UCSD-AML1 (cell line): ENCODE measurements at regions not wholly inside any gene's neighbourhood (a gene's known extent, or its start where the extent isn't known, plus 50 kb on each side); places are given as distances from the start of the nearest gene placed in this dataset.
"Not testable (repeated sequence)": the region's sequence is repeated elsewhere in the genome, so short reads cannot be mapped to it uniquely, and the experiment has no call there.

Experiments
- DNase-seq: peaks from one replicate; lab custom pipeline; 2025; ENCODE audit not compliant: unreplicated experiment; lab: John Stamatoyannopoulos, UW

DNA sequence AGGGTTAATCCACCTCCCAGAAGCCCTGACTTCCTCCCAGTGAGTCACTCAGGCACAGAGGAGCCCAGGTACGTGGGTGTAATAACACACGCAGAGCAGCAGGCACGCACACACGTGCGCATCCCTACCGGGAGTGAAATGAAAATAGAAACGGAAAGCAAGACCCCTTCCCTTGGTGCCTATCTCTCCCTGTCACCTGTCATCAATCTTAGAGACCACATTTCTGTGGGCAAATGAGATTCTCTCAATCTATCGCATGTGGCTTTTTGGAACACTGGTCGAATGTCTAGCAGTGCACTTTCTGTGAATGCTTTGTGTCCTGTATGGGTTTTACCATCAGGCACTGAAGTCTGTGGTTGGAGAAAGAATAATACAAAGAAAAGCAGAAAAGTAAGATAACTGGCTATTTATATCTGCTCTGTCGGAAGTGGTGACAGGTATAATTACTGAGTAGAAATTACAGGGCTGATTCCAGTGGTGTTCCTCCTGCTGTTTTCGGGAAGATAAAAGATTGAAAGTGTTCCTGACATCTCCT lies 137.7 kb upstream of the GRIA1 start:
- DNase-seq, result peak; percentile 14

GRCh38 chr5:153357493-153358112 lies 132.9 kb upstream of the GRIA1 start:
- no peak for DNase-seq

- DNase-seq, result no peak
These were observed 132.0 kb upstream of the GRIA1 start for GRCh38 chr5:153358315-153358976.

DNA sequence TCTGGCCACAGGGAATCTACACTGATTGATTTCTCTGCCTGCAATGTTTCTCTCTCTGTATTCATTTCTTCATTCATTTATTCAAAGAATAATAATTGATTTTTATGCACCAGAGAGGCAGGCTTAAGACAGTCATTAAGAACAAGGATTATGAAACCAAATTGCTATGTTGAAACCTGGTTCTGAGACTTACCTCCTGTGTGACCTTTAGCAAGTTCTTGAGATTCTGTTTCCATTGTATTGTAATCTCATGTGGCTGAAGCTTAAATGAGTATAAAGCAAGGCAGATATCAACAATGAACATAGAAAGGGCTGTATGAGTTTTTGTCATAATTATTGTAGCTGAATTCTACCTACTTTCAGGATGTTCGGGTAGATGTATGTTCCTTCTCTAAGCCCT lies 129.6 kb upstream of the GRIA1 start:
- DNase-seq, result no peak

- no peak for DNase-seq
These were observed 128.6 kb upstream of the GRIA1 start for GRCh38 chr5:153361735-153362409.

DNA sequence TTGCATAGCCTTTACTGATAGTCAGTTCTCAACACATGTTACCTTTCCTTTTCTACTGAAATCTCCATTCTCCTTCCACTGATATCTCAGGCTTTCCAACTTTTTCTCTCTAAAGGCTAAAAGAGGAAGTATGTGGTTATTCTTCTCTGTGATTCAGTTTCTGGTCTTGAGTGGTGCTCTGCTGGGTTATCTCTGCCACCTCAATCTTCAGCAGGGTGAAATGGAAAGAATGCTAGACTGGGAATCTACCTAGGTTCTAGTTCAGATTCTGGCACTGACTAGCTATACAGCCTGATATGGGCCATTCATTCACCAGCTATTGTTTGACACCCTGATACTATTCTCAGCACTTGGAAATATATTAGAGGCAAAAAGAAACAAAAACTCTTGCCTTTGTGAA lies 124.9 kb upstream of the GRIA1 start:
- DNase-seq, result no peak

DNA sequence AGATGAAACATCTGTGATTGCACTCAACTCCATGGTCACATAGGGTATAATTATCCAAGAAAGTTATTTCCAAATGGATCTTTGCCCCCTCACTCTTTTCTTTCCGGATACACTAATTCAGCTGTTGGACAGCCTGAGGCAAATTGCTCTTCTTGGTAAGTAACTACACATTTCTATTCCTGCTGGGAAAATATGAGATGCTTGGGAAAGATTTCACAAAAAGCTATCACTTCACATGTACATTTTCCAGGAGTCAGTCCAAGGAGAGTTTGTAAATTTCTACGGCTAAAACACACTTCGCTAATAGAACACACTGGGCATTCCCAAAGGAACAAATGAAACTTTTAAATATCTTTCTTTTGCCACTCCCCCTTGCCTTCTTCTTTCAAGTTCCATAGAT lies 123.0 kb upstream of the GRIA1 start:
- DNase-seq, result no peak

GRCh38 chr5:153372425-153373129 lies 117.9 kb upstream of the GRIA1 start:
- DNase-seq, result no peak

DNA sequence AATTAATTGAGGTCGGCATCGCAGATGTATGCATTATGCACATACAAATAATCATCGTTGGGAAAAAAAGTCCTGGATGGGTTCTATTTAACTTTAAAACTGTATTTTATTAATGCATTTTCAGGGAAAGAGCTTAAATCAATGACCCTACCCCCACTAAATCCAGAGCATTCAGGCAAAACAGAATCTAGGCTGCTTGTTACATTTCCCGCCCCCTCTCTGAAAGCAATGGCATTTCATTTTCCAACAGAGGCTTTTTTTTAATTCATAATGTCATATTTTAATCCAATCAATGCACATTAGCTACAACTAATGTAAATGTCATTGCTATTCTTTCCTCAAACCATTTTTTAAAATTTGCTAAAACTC lies 117.4 kb upstream of the GRIA1 start:
- no peak for DNase-seq

GRCh38 chr5:153381630-153382029 lies 108.8 kb upstream of the GRIA1 start:
- DNase-seq, result not testable (repeated sequence)

DNA sequence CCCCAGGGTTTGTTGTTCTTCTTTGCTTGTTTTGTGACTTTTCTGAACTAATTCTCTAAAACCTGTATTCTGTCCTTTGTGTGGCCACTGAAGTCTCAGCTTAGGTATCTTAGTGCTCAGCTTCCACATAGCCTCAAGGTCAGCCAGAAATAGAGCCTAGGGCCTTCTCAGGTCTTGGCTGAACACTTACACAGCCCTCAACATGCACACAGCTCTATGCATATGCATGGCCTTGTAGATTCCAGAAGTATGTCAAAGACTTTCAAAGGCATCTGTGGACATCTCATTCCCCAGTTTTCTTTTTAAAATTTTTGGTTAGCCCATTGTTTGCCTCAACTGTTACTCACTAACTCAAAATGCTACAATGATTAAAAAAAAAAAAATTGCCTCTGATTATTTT lies 99.9 kb upstream of the GRIA1 start:
- DNase-seq, result no peak

DNA sequence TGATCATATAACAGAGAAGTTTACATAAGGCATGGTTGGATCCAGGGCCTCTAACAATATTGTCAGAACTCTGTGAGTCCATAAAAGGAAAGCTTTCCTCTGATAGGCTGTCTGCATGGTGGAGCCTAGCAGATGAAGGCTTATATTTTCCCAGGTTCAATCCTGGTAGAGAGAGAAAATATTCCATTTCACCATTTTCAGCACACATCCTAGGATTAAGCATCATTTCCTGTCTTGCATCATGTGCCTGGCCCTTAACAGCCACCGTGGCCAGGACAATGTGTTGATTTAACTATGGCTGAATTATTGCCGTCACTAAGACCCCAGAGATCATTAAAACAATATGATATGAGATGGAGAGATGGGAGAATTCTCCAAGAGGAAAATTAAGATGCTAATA lies 90.9 kb upstream of the GRIA1 start:
- DNase-seq, result no peak

GRCh38 chr5:153400931-153401330 lies 89.5 kb upstream of the GRIA1 start:
- no peak for DNase-seq

GRCh38 chr5:153402550-153402949 lies 87.9 kb upstream of the GRIA1 start:
- DNase-seq, result no peak

- no peak for DNase-seq
These were observed 87.0 kb upstream of the GRIA1 start for GRCh38 chr5:153403470-153403869.

DNA sequence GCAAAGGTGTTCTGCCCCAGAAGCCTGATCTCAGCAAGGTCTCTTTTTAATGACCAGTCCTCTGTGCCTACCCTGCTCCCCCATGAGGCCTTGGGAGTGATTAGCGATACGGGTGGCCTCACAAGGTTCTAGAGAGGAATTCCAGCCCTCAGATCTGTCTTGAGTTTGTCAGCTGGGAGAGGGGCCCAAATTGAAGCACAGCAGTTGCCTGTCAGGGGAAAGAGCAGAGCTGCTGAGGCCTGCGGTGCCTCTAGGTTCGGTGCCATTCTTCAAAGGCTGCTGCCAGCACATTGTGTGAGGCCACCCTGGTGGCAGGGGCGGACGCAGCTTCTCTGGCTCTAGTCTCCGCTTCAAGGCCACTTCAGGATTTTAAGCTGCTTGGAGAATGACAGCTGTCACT lies 85.7 kb upstream of the GRIA1 start:
- no peak for DNase-seq

DNA sequence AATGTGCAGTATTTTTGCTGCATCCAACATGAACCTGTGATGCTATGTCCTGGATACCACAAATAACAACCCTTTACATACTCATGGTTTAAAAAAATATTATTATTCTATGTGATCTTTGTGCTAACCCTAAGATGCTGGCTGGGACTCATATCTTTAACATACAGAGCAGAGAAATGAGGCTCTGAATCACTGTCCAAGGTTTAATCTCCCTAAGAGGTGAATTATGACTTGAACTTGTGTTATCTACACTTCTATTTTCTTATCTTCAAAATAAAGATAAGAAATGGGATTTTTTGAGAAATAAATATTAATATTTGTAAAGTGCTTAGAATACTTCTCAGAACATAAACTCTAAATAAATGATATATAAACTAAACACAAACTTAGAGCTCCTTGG lies 68.8 kb upstream of the GRIA1 start:
- no peak for DNase-seq

GRCh38 chr5:153425914-153426313 lies 64.6 kb upstream of the GRIA1 start:
- peak; percentile 8 for DNase-seq

GRCh38 chr5:153429761-153430380 lies 60.6 kb upstream of the GRIA1 start:
- no peak for DNase-seq

DNA sequence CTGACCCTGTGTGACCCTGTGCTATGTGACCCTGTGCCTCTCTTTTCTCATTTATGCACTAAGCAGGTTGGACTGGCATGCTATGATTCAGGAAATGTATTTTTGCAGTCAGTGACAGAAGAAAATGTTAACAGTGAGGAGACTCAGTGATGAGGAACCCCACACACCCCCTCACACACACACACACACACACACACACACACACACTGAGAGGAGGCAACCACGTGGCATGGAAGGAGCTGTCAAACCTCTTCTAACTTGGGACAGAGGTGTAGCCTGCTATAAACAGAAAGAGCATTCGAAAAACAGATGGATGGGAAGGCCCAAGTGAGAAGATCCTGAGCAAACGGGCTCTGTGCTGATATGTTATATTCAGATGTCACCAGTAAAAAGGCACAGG lies 57.9 kb upstream of the GRIA1 start:
- no peak for DNase-seq

DNA sequence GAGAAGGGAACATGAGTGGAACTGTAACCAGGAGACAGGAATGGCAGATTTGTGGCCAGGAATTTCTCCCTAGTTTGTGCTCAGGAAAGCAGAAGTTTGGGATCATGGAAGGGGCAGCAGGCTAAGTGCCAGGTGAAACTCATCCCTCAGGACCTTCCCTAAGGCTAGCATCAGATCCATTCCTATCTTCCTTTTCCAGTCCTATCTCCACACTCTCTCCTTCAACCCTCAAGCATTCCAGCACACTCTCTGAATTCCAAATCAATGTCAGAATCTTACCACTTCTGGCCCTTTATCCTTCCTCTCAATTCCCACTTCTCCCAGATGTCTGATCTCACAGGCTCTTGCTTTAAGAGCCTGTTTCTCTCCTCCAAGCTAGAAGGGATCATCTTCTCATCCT lies 53.2 kb upstream of the GRIA1 start:
- no peak for DNase-seq
